Immature natural killer cell (primary cell): ENCODE measurements at regions not wholly inside any gene's neighbourhood (a gene's known extent, or its start where the extent isn't known, plus 50 kb on each side); places are given as distances from the start of the nearest gene placed in this dataset.

Experiments used
- DNase-seq, 3 donors: peaks; one replicate each; pipeline ENCODE4 v3.0.0; 2022; ENCODE audit warnings: mixed read lengths in 1 of 3
- H3K27ac Mint-ChIP-seq, 6 donors: one replicate each; pipeline ENCODE4 v1.8.0; 2020; ENCODE audit warnings: mixed read lengths in 6 of 6, mild to moderate bottlenecking in 5 of 6, inconsistent platforms in 4 of 6, moderate library complexity in 3 of 6
- H3K27me3 Mint-ChIP-seq, 3 donors: one replicate each; pipeline ENCODE4 v1.8.0; 2020 to 2021; ENCODE audit warnings: low read depth in 3 of 3, mild to moderate bottlenecking in 3 of 3, mixed read lengths in 3 of 3, moderate library complexity in 3 of 3, inconsistent platforms in 1 of 3
- H3K36me3 Mint-ChIP-seq, 3 donors: one replicate each; pipeline ENCODE4 v1.8.0; 2020; ENCODE audit warnings: mixed read lengths in 3 of 3, inconsistent platforms in 2 of 3, mild to moderate bottlenecking in 2 of 3
- H3K4me1 Mint-ChIP-seq, 2 donors: one replicate each; pipeline ENCODE4 v1.8.0; 2020; ENCODE audit warnings: inconsistent platforms in 2 of 2, mild to moderate bottlenecking in 2 of 2, mixed read lengths in 2 of 2, moderate library complexity in 1 of 2
- H3K4me3 Mint-ChIP-seq, 5 donors: one replicate each; pipeline ENCODE4 v1.8.0; 2020; ENCODE audit warnings: mild to moderate bottlenecking in 5 of 5, mixed read lengths in 5 of 5, inconsistent platforms in 3 of 5, moderate library complexity in 3 of 5
- H3K9me3 Mint-ChIP-seq, 6 donors: one replicate each; pipeline ENCODE4 v1.8.0; 2020; ENCODE audit warnings: mild to moderate bottlenecking in 6 of 6, mixed read lengths in 6 of 6, inconsistent platforms in 4 of 6, moderate library complexity in 3 of 6

GRCh38 chr22:49500076-49500460 is 327.6 kb downstream of the BRD1 start:
- Mint-ChIP-seq H3K27ac (no peak overlapping the region), H3K36me3 (no peaks in the 10 kb centered on the region), H3K9me3 (no peaks in the 10 kb centered on the region), H3K4me1 (peaks cover 0 to 8% of the 10 kb centered on the region in 2 donors), H3K27me3 (peaks cover 0 to 2% (median 0%) of the 10 kb centered on the region in 3 donors), H3K4me3 (no peak overlapping the region)
- no peak for DNase-seq

DNA sequence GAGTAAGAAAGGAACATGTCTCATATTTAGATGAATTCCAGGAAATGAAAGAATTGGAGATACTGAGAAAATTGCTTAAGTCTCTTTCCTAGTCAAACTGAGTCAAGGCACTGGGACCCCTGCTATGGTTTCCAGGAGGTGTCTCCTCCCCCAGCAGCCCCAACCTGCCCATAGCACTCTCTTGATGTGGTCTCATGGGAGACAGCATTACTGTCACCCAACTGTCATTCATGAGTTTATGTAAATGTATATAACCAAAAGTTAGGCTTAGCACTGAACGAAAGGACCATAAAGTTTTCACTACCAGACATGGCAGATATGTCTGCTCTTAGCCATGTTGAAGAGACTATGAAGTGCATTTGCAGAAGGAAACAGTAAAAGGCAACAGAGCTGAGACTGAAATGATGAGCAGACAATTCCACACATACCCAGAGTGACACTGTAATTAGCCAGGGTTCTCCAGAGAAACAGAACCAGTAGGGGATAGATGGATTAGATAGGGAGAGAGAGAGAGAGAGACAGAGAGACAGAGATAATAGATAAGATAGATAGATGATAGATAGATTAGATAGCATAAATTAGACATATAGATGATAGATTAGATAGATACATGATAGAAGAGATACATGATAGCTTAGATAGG is 328.1 kb downstream of the BRD1 start:
- DNase-seq, result no peak
- no peaks in the 10 kb centered on the region for H3K9me3 Mint-ChIP-seq
- no peak overlapping the region for H3K27ac Mint-ChIP-seq
- H3K4me1 Mint-ChIP-seq, result peaks cover 0 to 9% of the 10 kb centered on the region in 2 donors
- no peaks in the 10 kb centered on the region for H3K36me3 Mint-ChIP-seq
- H3K27me3 Mint-ChIP-seq, result peaks cover 0 to 2% (median 0%) of the 10 kb centered on the region in 3 donors
- H3K4me3 Mint-ChIP-seq, result no peak overlapping the region

GRCh38 chr22:49497266-49497665 is 330.4 kb downstream of the BRD1 start:
- no peak overlapping the region for H3K27ac Mint-ChIP-seq
- H3K27me3 Mint-ChIP-seq, result peaks cover 0 to 1% (median 0%) of the 10 kb centered on the region in 3 donors
- no peak overlapping the region for H3K4me3 Mint-ChIP-seq
- no peaks in the 10 kb centered on the region for H3K9me3 Mint-ChIP-seq
- peaks cover 0 to 3% of the 10 kb centered on the region in 2 donors for H3K4me1 Mint-ChIP-seq
- H3K36me3 Mint-ChIP-seq, result no peaks in the 10 kb centered on the region
- no peak for DNase-seq

GRCh38 chr22:49494555-49494954 is 333.1 kb downstream of the BRD1 start:
- H3K4me3 Mint-ChIP-seq, result no peak overlapping the region
- H3K27ac Mint-ChIP-seq, result no peak overlapping the region
- H3K9me3 Mint-ChIP-seq, result no peaks in the 10 kb centered on the region
- H3K4me1 Mint-ChIP-seq, result peaks cover 0 to 3% of the 10 kb centered on the region in 2 donors
- no peak for DNase-seq
- H3K36me3 Mint-ChIP-seq, result no peaks in the 10 kb centered on the region
- H3K27me3 Mint-ChIP-seq, result peaks cover 0 to 1% (median 0%) of the 10 kb centered on the region in 3 donors

DNA sequence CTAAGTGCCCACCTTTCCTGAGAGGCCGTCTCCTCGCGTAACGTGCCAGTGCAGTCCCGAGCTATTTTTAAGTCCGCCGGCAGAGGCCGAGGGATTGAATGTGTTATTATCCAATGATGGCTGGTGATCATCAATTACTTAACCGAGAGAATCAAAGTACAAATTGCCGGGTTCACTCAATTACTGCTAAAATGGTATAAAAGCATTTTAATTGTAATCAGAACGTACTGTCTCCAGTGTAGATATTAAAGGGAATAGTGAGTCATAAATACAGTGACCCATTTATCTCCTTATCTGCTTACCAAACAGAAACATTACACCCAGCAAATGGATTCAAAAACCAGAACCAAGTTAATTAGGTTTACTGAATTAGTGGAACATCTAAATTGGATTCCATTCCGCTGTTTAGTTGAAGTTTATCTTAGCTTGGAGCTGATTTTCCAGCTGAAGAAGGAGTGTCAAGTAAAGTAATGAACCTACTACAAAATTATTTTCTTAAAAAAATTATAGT is 334.9 kb downstream of the BRD1 start:
- no peak overlapping the region for H3K4me3 Mint-ChIP-seq
- peaks cover 0 to 2% (median 0%) of the 10 kb centered on the region in 3 donors for H3K27me3 Mint-ChIP-seq
- H3K36me3 Mint-ChIP-seq, result no peaks in the 10 kb centered on the region
- peaks cover 0 to 3% of the 10 kb centered on the region in 2 donors for H3K4me1 Mint-ChIP-seq
- DNase-seq, result no peak
- no peaks in the 10 kb centered on the region for H3K9me3 Mint-ChIP-seq
- no peak overlapping the region for H3K27ac Mint-ChIP-seq

- no peak overlapping the region for H3K4me3 Mint-ChIP-seq
- H3K9me3 Mint-ChIP-seq, result no peaks in the 10 kb centered on the region
- no peak for DNase-seq
- H3K36me3 Mint-ChIP-seq, result no peaks in the 10 kb centered on the region
- no peak overlapping the region for H3K27ac Mint-ChIP-seq
- peaks cover 0 to 3% of the 10 kb centered on the region in 2 donors for H3K4me1 Mint-ChIP-seq
- peaks cover 0 to 4% (median 0%) of the 10 kb centered on the region in 3 donors for H3K27me3 Mint-ChIP-seq
These were observed 335.4 kb downstream of the BRD1 start for GRCh38 chr22:49492308-49492707.

DNA sequence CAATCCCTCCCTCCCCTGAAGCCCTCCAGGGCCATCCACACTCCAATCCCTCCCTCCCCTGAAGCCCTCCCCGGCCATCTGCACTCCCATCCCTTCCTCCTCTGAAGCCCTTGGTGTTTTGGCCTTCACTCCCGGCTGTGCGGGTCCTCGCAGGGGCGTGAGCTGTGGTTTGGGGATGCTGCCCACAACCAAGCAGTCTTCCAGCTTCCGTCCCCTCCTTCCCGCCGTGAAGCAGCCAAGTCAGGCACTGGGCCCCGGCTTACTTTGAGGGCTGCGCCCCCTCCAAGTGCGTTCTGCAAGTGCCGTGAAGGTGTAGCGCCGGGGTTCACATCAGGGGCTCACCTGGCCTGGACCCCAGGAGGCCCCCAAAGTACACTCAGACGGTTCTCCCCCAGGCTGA is 335.9 kb downstream of the BRD1 start:
- no peaks in the 10 kb centered on the region for H3K36me3 Mint-ChIP-seq

GRCh38 chr22:49491221-49491635 is 336.4 kb downstream of the BRD1 start:
- Mint-ChIP-seq H3K4me3 (no peak overlapping the region), H3K9me3 (no peaks in the 10 kb centered on the region), H3K36me3 (no peaks in the 10 kb centered on the region), H3K27ac (no peak overlapping the region), H3K27me3 (peaks cover 0 to 4% (median 0%) of the 10 kb centered on the region in 3 donors), H3K4me1 (peaks cover 0 to 3% of the 10 kb centered on the region in 2 donors)
- no peak for DNase-seq

More for the DNA sequence above, 335.9 kb downstream of the BRD1 start:
- Mint-ChIP-seq H3K4me1 (peaks cover 0 to 3% of the 10 kb centered on the region in 2 donors), H3K9me3 (no peaks in the 10 kb centered on the region), H3K4me3 (no peak overlapping the region), H3K27me3 (peaks cover 0 to 4% (median 0%) of the 10 kb centered on the region in 3 donors), H3K27ac (no peak overlapping the region)
- no peak for DNase-seq

DNA sequence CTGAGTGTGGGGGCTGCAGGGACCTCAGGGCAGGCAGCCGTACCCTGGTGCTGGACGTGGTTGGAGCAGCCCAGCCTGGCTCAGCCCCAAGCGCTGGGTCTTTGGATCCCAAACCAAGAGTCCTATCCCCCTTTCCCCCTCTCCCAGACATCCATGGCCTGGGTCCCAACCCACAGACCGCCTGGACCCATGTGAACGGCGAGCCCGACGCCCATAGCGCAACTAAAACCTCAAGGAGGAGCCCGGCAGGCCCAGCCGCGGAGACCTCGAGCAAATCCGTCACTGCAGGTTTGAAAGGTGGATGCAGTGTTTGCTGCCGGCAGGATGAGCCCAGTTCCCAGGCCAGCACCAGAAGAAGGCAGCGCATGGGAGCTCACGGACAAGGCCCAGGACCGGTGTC is 337.0 kb downstream of the BRD1 start:
- Mint-ChIP-seq H3K9me3 (no peaks in the 10 kb centered on the region), H3K4me3 (no peak overlapping the region), H3K27me3 (peaks cover 0 to 4% (median 0%) of the 10 kb centered on the region in 3 donors), H3K36me3 (no peaks in the 10 kb centered on the region), H3K27ac (no peak overlapping the region), H3K4me1 (peaks cover 0 to 3% of the 10 kb centered on the region in 2 donors)
- no peak for DNase-seq

DNA sequence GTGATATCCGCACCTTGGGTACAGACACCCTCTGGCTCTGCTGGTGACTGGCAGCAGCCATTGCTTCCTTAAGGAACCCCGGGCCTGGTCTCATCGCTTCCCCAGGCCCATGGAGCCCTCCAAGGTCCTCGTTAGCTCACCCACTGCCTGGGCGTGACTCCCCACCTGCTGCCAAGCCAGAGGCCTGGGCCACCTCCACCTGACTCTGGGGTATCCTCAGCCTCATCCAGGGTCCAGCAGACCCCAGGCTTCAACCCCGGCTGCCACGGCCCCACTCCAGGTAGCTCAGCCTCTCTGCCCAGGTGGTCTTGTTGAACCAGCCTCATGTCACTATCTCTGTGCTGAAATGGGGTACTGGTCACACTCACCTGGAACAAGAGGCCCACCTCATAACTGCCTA is 337.9 kb downstream of the BRD1 start:
- no peaks in the 10 kb centered on the region for H3K36me3 Mint-ChIP-seq
- no peak overlapping the region for H3K27ac Mint-ChIP-seq
- no peak overlapping the region for H3K4me3 Mint-ChIP-seq
- no peak for DNase-seq
- H3K9me3 Mint-ChIP-seq, result no peaks in the 10 kb centered on the region
- peaks cover 0 to 4% (median 0%) of the 10 kb centered on the region in 3 donors for H3K27me3 Mint-ChIP-seq
- no peaks in the 10 kb centered on the region for H3K4me1 Mint-ChIP-seq

- DNase-seq, result no peak
- Mint-ChIP-seq H3K36me3 (no peaks in the 10 kb centered on the region), H3K4me3 (no peak overlapping the region), H3K9me3 (no peaks in the 10 kb centered on the region), H3K27me3 (peaks cover 0 to 2% (median 0%) of the 10 kb centered on the region in 3 donors), H3K27ac (no peak overlapping the region), H3K4me1 (peaks cover 0 to 5% of the 10 kb centered on the region in 2 donors)
These were observed 338.7 kb downstream of the BRD1 start for GRCh38 chr22:49488943-49489342.

DNA sequence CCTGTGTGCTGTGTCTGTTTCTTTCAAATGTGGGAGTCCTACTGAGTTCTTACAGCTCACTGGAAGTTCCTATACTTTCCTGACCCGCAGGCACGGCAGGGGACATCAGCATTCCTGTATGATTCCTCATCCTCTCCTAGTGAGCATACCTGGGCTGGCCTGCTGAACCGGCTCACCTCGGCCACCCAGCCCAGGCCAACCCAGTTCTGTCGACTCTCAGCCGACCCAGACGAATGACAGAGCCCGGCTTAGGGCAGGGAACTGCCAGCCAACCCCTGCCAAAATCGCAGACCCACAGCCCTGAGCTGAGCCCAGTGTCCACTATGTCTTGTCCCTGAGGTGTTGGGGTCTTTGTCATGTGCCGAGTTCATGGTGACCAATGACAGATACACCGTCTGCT is 339.7 kb downstream of the BRD1 start:
- Mint-ChIP-seq H3K4me3 (no peak overlapping the region), H3K27ac (no peak overlapping the region), H3K4me1 (peaks cover 0 to 5% of the 10 kb centered on the region in 2 donors), H3K9me3 (no peaks in the 10 kb centered on the region), H3K36me3 (no peaks in the 10 kb centered on the region), H3K27me3 (peaks cover 0 to 2% (median 0%) of the 10 kb centered on the region in 3 donors)
- no peak for DNase-seq

GRCh38 chr22:49486225-49486624 is 341.4 kb downstream of the BRD1 start:
- Mint-ChIP-seq H3K4me1 (peaks cover 0 to 5% of the 10 kb centered on the region in 2 donors), H3K27me3 (peaks cover 0 to 2% (median 0%) of the 10 kb centered on the region in 3 donors), H3K27ac (no peak overlapping the region), H3K9me3 (no peaks in the 10 kb centered on the region), H3K36me3 (no peaks in the 10 kb centered on the region), H3K4me3 (no peak overlapping the region)
- no peak for DNase-seq

DNA sequence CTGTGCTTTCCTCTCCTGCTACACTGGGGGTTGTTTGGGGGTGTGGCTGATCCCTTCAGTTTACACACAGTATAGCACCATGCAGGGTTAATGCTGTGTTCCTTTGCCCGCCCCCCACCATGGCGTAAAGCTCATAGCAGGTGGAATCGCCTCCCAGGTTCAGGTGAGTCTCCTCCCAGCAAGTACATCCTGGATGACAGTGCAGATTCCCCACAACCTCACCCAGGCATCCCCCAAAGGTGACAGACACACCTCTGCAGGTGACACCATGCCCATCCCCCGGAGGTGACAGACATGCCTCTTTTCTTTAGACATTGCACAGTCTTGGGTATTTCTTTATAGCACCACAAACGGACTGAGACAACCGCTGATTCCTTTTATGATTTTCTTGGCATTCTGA is 343.7 kb downstream of the BRD1 start:
- Mint-ChIP-seq H3K9me3 (no peaks in the 10 kb centered on the region), H3K4me3 (no peak overlapping the region), H3K36me3 (no peaks in the 10 kb centered on the region), H3K4me1 (peaks cover 0 to 9% of the 10 kb centered on the region in 2 donors), H3K27me3 (peaks cover 0 to 2% (median 0%) of the 10 kb centered on the region in 3 donors), H3K27ac (no peak overlapping the region)
- no peak for DNase-seq
